Liver (tissue), 3 donors: ENCODE measurements at regions not wholly inside any gene's neighbourhood (a gene's known extent, or its start where the extent isn't known, plus 50 kb on each side); places are given as distances from the start of the nearest gene placed in this dataset.

Experiments used
- ATF3 ChIP-seq: IDR thresholded peaks from 2 replicates; pipeline ENCODE4 v1.6.1; 2016; ENCODE audit warnings: antibody characterized with exemption
- CTCF ChIP-seq: fragments of 150-350 bp; IDR thresholded peaks from 2 replicates; pipeline ENCODE4 v1.5.1; 2017; ENCODE audit warnings: improper control_type of control experiment, low read depth, low read length; ENCODE audit not compliant: missing input control
- EGR1 ChIP-seq, 2 donors: IDR thresholded peaks; 2 replicates each; pipeline ENCODE4 v1.6.1; 2016 to 2018; ENCODE audit warnings: antibody characterized with exemption in 2 of 2, low read depth in 2 of 2
- FOXA1 ChIP-seq: IDR thresholded peaks from 2 replicates; pipeline ENCODE4 v1.6.1; 2016; ENCODE audit warnings: antibody characterized with exemption
- GABPA ChIP-seq, 2 donors: IDR thresholded peaks in 1 of 2; conservative IDR thresholded peaks in 1 of 2; 2 replicates each; pipeline ENCODE4 v1.6.1; 2016; ENCODE audit warnings: antibody characterized with exemption in 2 of 2, mild to moderate bottlenecking in 1 of 2, moderate library complexity in 1 of 2
- HNF4A ChIP-seq, 2 donors: conservative IDR thresholded peaks; 2 replicates each; pipeline ENCODE4 v1.6.1; 2016; ENCODE audit warnings: antibody characterized with exemption in 2 of 2, mild to moderate bottlenecking in 2 of 2
- NR2F2 ChIP-seq: IDR thresholded peaks from 2 replicates; pipeline ENCODE4 v1.6.1; 2016; ENCODE audit warnings: antibody characterized with exemption
- RAD21 ChIP-seq, 2 donors: IDR thresholded peaks; 2 replicates each; pipeline ENCODE4 v1.6.1; 2016; ENCODE audit warnings: antibody characterized with exemption in 2 of 2, mild to moderate bottlenecking in 2 of 2
- REST ChIP-seq: IDR thresholded peaks from 2 replicates; pipeline ENCODE4 v1.6.1; 2016; ENCODE audit warnings: antibody characterized with exemption, mild to moderate bottlenecking
- SP1 ChIP-seq: IDR thresholded peaks from 2 replicates; pipeline ENCODE4 v1.6.1; 2018; ENCODE audit warnings: antibody characterized with exemption, mild to moderate bottlenecking
- TAF1 ChIP-seq: conservative IDR thresholded peaks from 2 replicates; pipeline ENCODE4 v1.6.1; 2016; ENCODE audit warnings: antibody characterized with exemption, mild to moderate bottlenecking
- YY1 ChIP-seq: IDR thresholded peaks from 2 replicates; pipeline ENCODE4 v1.6.1; 2016; ENCODE audit warnings: antibody characterized with exemption, mild to moderate bottlenecking
- ZBTB33 ChIP-seq: IDR thresholded peaks from 2 replicates; pipeline ENCODE4 v1.6.1; 2016; ENCODE audit warnings: antibody characterized with exemption
- donor health status: healthy.
- donor health status: healthy.

GRCh38 chr1:73874806-73875205, 323.2 kb downstream of the LRRIQ3 start:
- TF ChIP-seq RAD21 (IDR thresholded peaks at IDR 0.05) (no peak), CTCF (no peak), YY1 (no peak), TAF1 (no peak), GABPA (IDR thresholded peaks at IDR 0.05 in 1 of 2, conservative IDR thresholded peaks at IDR 0.05 in 1 of 2) (no peak), ZBTB33 (no peak), REST (no peak), HNF4A (conservative IDR thresholded peaks at IDR 0.05) (no peak), SP1 (no peak), EGR1 (IDR thresholded peaks at IDR 0.05; ENCODE audit: low read depth in 2 of 2) (no peak), ATF3 (no peak), FOXA1 (no peak), NR2F2 (no peak)
